GM19463 (cell line): ENCODE measurements at regions not wholly inside any gene's neighbourhood (a gene's known extent, or its start where the extent isn't known, plus 50 kb on each side); places are given as distances from the start of the nearest gene placed in this dataset.

Experiments
- ATAC-seq: cut with Tn5 transposase; IDR thresholded peaks from one replicate; pipeline ENCODE4 v1.9.1; 2021; ENCODE audit warnings: mild to moderate bottlenecking, moderate library complexity; ENCODE audit not compliant: unreplicated experiment

DNA sequence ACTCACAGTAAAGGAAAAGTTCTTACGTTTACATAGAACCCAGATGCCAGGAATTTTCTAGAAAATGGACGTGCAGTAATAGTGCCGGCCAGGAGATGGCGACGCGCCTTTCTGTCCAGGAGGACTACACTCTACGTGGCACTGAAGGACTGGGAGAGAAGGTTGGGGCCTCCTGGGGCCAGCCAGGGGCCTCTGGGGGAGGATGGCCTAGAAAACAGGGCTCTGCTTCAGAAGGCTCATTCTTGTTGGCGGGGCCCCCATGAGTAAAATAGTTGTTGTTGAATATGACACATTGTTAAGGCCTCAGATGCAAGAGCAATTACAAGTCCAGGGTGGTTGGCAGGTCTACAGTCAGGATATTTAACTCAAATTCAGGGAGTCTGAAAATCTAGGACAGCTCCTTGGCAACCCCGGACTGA is 120.1 kb upstream of the MAX start:
- no peak for ATAC-seq

GRCh38 chr14:65223636-65224035 is 121.3 kb upstream of the MAX start:
- no peak for ATAC-seq

- no peak for ATAC-seq
Measured at GRCh38 chr14:65224799-65225198, 122.5 kb upstream of the MAX start.

DNA sequence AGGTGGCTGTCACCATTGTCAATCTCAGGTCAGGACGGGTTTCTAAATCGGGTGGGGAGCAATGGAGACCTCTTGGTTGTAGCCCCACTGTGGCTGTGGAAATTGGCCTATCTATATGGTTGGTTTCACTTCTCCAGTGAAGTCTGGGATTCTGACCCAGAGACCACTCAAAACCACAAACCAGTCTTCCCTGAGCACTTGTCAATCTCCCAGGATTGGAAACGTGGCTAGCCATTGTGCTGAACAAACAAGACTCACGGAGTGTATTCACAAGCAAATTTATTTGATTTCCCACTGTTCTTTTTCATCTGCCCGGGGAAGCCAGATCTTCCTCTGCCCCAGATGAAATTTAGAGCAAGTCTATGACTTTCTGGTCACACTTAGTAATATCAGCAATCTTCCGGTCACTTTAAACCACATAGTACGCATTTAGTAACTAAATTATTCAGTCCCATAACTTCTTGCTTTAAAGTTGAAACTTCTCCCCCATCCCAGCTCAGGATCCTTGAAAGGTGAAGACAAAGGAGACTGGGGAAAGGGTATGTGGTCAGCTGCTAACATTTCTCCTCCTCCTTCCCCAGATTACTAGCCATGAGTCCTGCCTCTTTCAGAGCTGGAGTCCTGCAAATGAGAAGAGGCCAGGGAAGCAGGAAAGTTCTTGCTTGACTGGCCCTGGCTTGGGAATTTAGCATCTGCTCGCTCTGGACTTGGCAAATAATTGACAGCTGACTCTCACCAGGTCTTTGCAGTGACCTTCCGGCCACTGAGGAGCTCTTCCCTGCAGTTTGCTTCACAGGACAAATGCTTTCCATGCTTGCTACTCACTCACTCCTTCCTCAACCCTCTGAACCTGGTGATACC is 123.2 kb upstream of the MAX start:
- ATAC-seq: no peak

DNA sequence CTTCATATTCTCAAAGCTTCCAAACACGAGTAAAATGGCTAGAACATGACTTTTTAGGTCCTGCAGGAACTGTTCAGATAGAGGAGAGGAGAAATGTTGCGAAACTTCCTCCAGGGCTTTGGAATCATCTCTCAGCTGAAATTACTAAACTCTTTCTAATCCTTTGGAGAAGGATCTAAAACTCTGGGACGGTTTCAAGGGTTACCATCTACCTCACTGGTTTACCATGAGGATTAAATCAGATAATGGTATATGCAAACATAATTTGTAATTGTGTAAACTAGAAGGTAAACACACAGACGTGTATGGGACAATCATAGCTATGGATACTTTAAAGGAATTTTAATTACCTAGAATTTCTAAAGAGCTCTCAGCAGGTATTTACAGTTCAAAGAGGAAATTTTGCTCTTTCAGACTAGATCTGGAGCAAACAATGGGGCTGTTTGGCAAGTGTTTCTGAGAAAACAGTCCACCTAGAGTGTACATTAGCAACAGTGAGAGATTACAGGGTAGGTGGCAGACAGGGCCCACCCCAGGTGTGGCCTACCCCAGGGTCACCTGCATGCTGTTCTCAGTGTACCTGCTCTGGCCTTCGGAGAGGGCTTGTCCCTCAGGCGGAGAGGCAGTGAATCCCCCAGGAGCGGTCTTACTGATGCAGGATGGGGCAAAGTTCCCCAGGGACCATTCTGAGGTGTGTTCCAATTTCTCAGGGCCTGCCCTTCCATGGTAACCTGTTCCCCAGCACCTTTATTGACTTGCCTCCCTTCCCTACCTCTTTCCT is 124.7 kb upstream of the MAX start:
- no peak for ATAC-seq

DNA sequence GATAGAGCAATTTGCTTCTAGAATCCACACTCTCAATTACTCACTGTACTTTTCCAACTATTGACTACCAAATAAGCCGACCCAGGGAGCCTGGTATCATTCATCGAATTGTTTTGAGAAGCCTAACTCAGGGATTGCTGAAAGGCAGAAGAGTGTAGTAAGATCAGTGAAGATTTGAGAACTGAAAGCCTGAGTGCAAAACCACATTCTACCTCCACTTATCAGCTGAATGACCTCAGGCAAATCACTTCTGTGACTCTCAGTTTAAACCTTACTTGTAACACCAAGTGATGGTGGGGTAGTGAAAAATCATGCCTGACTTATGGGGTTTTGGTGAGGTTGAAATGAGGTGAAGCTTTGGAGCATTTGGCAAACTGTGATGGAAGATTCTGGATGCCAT is 126.1 kb upstream of the MAX start:
- peak; percentile 83 for ATAC-seq

- no peak for ATAC-seq
Measured at GRCh38 chr14:65228956-65229747, 126.8 kb upstream of the MAX start.

DNA sequence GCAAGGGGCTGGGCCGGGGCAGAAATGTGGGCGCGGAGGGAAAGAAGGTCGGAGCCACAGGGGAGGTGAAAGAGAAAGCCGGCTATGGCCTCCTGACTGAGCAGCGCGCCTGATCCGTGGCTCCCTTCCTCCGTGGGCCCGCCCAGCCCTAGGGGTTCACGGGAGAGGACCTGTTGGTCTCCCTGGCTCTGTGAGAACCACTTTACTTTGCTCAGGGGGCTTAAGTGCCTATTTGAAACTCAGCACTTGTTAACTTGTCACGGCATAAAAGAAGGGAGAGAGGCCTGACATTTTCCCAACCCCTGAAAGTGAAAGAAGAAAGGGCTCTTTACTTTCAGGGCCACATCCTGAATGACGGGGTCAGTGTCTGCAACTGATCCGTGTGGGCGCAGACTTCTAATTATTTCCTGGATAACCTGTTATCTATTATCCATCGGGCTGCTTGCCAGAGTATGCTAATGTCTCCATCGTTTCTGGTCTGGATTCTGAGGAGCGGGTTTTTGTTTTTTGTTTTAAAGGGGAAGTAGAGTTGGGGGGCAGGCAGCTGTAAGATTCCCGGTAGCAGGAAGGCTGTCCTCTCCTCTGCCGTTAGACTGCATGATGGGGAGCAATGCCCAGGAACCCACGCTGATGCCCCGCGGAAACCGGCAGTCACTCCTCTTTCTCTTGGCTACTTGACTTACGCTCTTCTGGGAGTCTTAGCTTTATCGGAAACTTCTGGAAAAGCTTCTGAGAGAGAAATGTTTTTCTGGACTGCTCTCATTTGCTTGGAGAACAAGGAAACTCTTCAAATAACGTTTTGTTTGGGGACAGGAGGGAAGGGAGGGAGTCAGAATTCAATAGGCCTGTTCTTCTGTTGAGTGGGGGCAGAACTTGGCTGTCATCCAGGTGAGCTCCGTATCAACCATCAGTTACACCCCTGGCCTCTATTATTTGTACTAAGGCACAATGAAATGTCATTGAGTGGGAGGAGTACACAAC is 127.7 kb upstream of the MAX start:
- ATAC-seq: peak; percentile 31

GRCh38 chr14:65231286-65231980 is 129.1 kb upstream of the MAX start:
- no peak for ATAC-seq

DNA sequence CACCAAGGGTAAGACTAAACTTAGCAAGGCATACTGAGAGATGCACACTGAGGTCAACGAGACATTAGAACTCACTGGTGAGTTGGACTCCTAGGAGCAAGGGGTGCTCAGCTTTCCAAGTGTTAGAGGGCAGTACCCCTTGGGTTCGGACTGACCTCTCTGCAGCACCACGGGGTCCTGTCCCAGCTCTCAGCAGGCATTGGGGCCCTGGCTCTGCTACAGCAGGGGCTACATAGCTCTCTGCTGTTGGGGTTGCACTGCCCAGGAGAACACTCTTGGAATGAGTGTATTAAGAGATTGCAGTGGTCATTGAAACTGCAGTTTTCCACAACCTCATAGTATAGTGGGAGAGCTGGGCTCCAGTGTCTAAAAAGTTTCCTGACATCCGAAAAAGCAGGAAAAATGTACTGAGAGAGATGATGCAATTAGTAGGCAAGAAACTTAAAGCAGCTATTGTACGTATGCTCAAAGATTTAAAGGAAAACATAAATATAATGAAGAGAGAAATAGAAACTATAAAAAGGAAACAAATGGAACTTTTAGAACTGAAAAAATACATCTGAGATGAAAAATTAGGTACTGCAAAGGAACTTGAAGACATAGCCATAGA is 132.5 kb upstream of the MAX start:
- no peak for ATAC-seq

DNA sequence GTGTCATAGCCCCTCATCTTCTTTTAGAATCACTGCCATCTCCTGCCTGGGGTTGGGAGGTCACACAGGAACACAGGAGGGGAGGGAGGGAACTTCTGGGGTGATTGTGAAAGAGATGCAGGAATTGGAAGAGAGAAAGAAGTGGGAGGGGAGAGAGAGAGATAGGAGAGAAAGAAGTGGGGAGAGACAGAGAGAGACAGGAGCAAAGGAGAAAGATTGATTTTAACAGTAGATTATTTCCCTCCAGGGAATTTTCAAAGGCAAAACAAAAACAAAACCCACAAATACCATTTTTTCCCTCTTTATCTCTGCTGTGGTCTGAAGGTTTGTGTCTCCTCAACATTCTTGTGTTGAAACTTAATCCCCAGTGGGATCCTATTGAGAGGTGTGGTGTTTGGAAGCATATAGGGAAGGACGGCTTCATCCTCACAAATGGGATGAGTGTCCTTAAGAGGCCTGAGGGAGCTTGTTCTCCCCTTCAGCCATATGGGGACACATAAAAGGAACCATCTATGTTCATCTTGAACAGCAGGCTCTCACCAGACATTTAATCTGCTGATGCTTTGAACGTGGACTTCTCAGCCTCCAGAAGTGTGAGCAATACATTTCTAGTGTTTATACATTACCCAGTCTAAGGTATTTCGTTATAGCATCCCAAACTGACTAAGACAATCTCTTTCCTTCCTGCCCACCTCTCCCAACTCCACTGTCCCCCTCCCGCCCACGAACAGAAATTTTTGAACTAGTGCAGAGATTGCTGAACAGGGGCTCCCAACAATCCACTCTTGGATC is 134.9 kb upstream of the MAX start:
- ATAC-seq: no peak

DNA sequence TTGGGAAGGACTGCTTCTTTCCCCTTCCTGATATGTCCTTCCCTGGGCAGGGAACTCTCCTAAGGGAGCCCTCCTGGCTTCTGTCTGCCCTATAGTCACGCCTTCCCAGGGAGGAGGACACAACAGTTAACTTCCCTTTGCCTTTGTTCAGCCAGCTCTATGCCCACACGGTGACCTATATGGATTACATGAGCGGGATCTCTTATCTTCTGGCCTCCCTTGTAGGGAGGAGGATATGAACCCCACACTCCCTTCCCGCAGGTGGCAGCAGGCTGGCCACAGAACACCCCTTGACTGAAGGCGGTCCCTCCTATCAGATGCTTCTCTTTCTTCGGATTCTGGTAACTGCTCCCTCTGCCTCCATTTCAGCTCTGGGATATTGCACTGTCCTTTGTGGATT is 135.6 kb upstream of the MAX start:
- no peak for ATAC-seq

DNA sequence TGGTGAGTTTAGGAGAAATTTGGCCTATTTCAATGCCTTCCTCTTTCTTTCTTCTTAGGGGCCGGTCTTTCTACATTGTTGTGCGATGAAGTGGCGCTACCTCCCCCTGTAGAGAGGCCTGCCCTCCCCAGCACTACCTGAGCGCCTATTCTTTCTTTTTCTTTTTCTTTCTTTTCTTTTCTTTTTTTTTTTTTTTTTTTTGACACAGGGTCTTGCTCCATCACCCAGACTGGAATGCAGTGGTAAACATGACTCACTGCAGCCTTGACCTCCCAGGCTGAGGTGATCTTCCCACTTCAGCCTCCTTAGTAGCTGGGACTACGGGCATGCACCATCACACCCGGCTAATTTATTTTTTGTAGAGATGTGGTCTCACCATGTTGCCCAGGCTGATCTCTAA is 136.1 kb upstream of the MAX start:
- no peak for ATAC-seq

DNA sequence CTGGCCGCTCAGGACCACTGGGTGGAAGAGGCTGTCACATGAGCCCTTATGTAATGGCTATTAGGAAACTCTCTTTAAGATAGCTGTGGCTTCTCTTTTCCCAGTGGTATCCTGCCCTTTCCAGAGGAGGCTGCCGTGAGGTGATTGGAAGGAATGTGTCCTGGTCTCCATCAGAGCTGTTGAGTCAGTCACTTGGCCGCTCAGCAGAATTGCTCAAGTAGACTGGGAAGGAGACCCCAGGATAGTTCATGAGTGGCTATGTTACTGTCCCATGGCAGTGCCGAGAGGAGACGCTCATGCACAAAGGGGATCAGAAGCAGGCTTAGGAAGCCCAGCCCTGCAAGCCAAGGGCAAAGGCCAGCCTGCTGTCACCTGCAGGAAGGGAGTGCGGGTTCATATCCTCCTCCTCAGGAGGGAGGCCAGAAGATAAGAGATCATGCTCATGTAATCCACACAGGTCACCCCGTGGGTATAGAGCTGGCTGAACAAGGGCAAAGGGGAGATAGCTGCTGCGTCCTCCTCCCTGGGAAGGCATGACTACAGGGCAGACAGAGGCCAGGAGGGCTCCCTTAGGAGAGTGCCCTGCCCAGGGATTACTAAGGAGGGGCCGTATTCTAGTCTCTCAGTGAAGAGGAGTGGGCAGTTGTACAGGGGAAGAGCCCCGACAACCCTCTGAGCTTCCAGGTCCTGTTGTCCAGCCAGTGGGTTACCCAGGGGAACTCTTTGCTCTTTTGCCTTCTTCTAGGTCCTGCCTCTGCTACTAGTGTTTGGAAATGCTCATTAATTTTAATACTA is 137.0 kb upstream of the MAX start:
- no peak for ATAC-seq

GRCh38 chr14:65239938-65240296 is 137.6 kb upstream of the MAX start:
- ATAC-seq: no peak

- no peak for ATAC-seq
Measured at GRCh38 chr14:65241125-65241752, 138.9 kb upstream of the MAX start.

GRCh38 chr14:65242732-65243134 is 140.4 kb upstream of the MAX start:
- no peak for ATAC-seq
